H9 (cell line): ENCODE measurements at regions not wholly inside any gene's neighbourhood (a gene's known extent, or its start where the extent isn't known, plus 50 kb on each side); places are given as distances from the start of the nearest gene placed in this dataset.

ENCODE experiments used
- DNase-seq: peaks from one replicate; pipeline ENCODE4 v3.0.0-alpha.2; 2017
- H2AFZ ChIP-seq: one replicate; pipeline ENCODE4 v1.6.1; 2013; ENCODE audit warnings: mild to moderate bottlenecking, low read length, control low read depth, moderate library complexity
- H2AK5ac ChIP-seq: 2 replicates; pipeline ENCODE4 v1.6.1; 2013; ENCODE audit warnings: low read length, control low read depth, mixed read lengths; ENCODE audit not compliant: insufficient read length
- H2BK120ac ChIP-seq: one replicate; pipeline ENCODE4 v1.6.1; 2013; ENCODE audit warnings: low read depth, mild to moderate bottlenecking, low read length, control low read depth, inconsistent platforms; ENCODE audit not compliant: poor library complexity, severe bottlenecking
- H2BK12ac ChIP-seq: 2 replicates; pipeline ENCODE4 v1.6.1; 2013; ENCODE audit warnings: low read length, control low read depth, mixed read lengths, low read depth; ENCODE audit not compliant: insufficient read length
- H2BK15ac ChIP-seq: 2 replicates; pipeline ENCODE4 v1.6.1; 2013; ENCODE audit warnings: low read depth, low read length, control low read depth
- H2BK20ac ChIP-seq: one replicate; pipeline ENCODE4 v1.6.1; 2013; ENCODE audit warnings: low read depth, mild to moderate bottlenecking, low read length, control low read depth, inconsistent platforms; ENCODE audit not compliant: poor library complexity, severe bottlenecking
- H2BK5ac ChIP-seq: 2 replicates; pipeline ENCODE4 v1.6.1; 2013; ENCODE audit warnings: low read length, control low read depth, mixed read lengths; ENCODE audit not compliant: insufficient read length
- H3K14ac ChIP-seq: 2 replicates; pipeline ENCODE4 v1.6.1; 2013; ENCODE audit warnings: low read length, control low read depth; ENCODE audit not compliant: insufficient read depth
- H3K18ac ChIP-seq: 2 replicates; pipeline ENCODE4 v1.6.1; 2013; ENCODE audit warnings: low read depth, mild to moderate bottlenecking, mixed read lengths, low read length, control low read depth; ENCODE audit not compliant: insufficient read length
- H3K23ac ChIP-seq: 2 replicates; pipeline ENCODE4 v1.6.1; 2013; ENCODE audit warnings: low read length, control low read depth, mixed read lengths, low read depth; ENCODE audit not compliant: insufficient read length
- H3K23me2 ChIP-seq: 2 replicates; pipeline ENCODE4 v1.6.1; 2013; ENCODE audit warnings: low read depth, mild to moderate bottlenecking, mixed read lengths, low read length, control low read depth; ENCODE audit not compliant: insufficient read length, poor library complexity, severe bottlenecking
- H3K27ac ChIP-seq: 2 replicates; pipeline ENCODE4 v1.5.1; 2013; ENCODE audit warnings: low read length, control low read depth, mixed read lengths, low read depth; ENCODE audit not compliant: insufficient read length
- H3K27me3 ChIP-seq: 2 replicates; pipeline ENCODE4 v1.6.1; 2013; ENCODE audit warnings: low read length, control low read depth, inconsistent platforms; ENCODE audit not compliant: insufficient read depth
- H3K4ac ChIP-seq: 2 replicates; pipeline ENCODE4 v1.6.1; 2013; ENCODE audit warnings: low read depth, mild to moderate bottlenecking, control low read depth, inconsistent platforms, low read length, moderate library complexity
- H3K4me1 ChIP-seq: 2 replicates; pipeline ENCODE4 v1.6.1; 2013; ENCODE audit warnings: low read length, control low read depth, inconsistent platforms; ENCODE audit not compliant: insufficient read depth
- H3K4me2 ChIP-seq: 2 replicates; pipeline ENCODE4 v1.6.1; 2013; ENCODE audit warnings: low read length, control low read depth, mixed read lengths; ENCODE audit not compliant: insufficient read length, insufficient read depth
- H3K56ac ChIP-seq: 2 replicates; pipeline ENCODE4 v1.6.1; 2013; ENCODE audit warnings: low read depth, mild to moderate bottlenecking, mixed read lengths, low read length, control low read depth; ENCODE audit not compliant: insufficient read length
- H3K79me1 ChIP-seq: 2 replicates; pipeline ENCODE4 v1.6.1; 2013; ENCODE audit warnings: low read depth, mild to moderate bottlenecking, moderate library complexity, low read length, control low read depth, inconsistent platforms; ENCODE audit not compliant: insufficient read depth, poor library complexity, severe bottlenecking
- H3K79me2 ChIP-seq: 2 replicates; pipeline ENCODE4 v1.6.1; 2013; ENCODE audit warnings: low read length, control low read depth, inconsistent platforms; ENCODE audit not compliant: insufficient read depth
- H3K9ac ChIP-seq: 2 replicates; pipeline ENCODE4 v1.6.1; 2013; ENCODE audit warnings: low read length, control low read depth, mixed read lengths; ENCODE audit not compliant: insufficient read length; ENCODE audit errors: extremely low read depth
- H3K9me3 ChIP-seq: one replicate; pipeline ENCODE4 v1.6.1; 2013; ENCODE audit warnings: low read depth, low read length, inconsistent platforms; ENCODE audit not compliant: control insufficient read depth
- H3T11ph ChIP-seq: one replicate; pipeline ENCODE4 v1.6.1; 2013; ENCODE audit warnings: mild to moderate bottlenecking, low read length, control low read depth, inconsistent platforms
- H4K20me1 ChIP-seq: one replicate; pipeline ENCODE4 v1.6.1; 2013; ENCODE audit not compliant: control insufficient read depth, insufficient read length, insufficient read depth
- H4K5ac ChIP-seq: 2 replicates; pipeline ENCODE4 v1.6.1; 2013; ENCODE audit warnings: low read depth, mild to moderate bottlenecking, mixed read lengths, low read length, control low read depth; ENCODE audit not compliant: insufficient read length
- H4K8ac ChIP-seq: replicated peaks from 2 replicates; pipeline ENCODE4 v1.6.1; 2013; ENCODE audit warnings: low read length, control low read depth, mixed read lengths, low read depth; ENCODE audit not compliant: insufficient read length
- H4K91ac ChIP-seq: 2 replicates; pipeline ENCODE4 v1.6.1; 2013; ENCODE audit warnings: low read depth, mild to moderate bottlenecking, moderate library complexity, mixed read lengths, low read length, control low read depth; ENCODE audit not compliant: insufficient read length
- H3K27ac Mint-ChIP-seq, 3 experiments: 2 replicates in 2 of 3; 3 replicates in 1 of 3; pipeline ENCODE4 v1.8.0; 2020 to 2021; ENCODE audit warnings: mixed read lengths in 3 of 3, mild to moderate bottlenecking in 1 of 3, moderate library complexity in 1 of 3
- H3K27me3 Mint-ChIP-seq: 2 replicates; pipeline ENCODE4 v1.8.0; 2021; ENCODE audit warnings: low read depth, mild to moderate bottlenecking, moderate library complexity, mixed read lengths
- H3K36me3 Mint-ChIP-seq, 3 experiments: 2 replicates in 2 of 3; 3 replicates in 1 of 3; pipeline ENCODE4 v1.8.0; 2020 to 2021; ENCODE audit warnings: low read depth in 3 of 3, mixed read lengths in 3 of 3; ENCODE audit not compliant: insufficient read depth in 1 of 3
- H3K4me1 Mint-ChIP-seq, 2 experiments: 2 replicates each; pipeline ENCODE4 v1.8.0; 2020; ENCODE audit warnings: mixed read lengths in 2 of 2
- H3K4me3 Mint-ChIP-seq, 2 experiments: 2 replicates in 1 of 2; 3 replicates in 1 of 2; pipeline ENCODE4 v1.8.0; 2020 to 2021; ENCODE audit warnings: mild to moderate bottlenecking in 2 of 2, mixed read lengths in 2 of 2, moderate library complexity in 1 of 2
- H3K9me3 Mint-ChIP-seq, 2 experiments: 2 replicates in 1 of 2; 3 replicates in 1 of 2; pipeline ENCODE4 v1.8.0; 2020; ENCODE audit warnings: mild to moderate bottlenecking in 2 of 2, mixed read lengths in 2 of 2, moderate library complexity in 1 of 2
- WGBS: extraction: QIAGEN DNeasy Blood & Tissue Kit; methylation state at CpG from one replicate; pipeline ENCODE4 v1.1.7; 2013; ENCODE audit warnings: missing lambda C conversion rate, low lambda C conversion rate, mixed read lengths; ENCODE audit not compliant: insufficient read length; ENCODE audit errors: extremely low coverage; 5-methylcytosine and 5-hydroxymethylcytosine counted together
- TF ChIP-seq, protein P1 (sequence below): fragments of 200-600 bp; sonication (generic); conservative IDR thresholded peaks from 3 replicates; pipeline ENCODE4 v1.8.0; 2021; ENCODE audit warnings: antibody characterized with exemption, mild to moderate bottlenecking

DNA sequence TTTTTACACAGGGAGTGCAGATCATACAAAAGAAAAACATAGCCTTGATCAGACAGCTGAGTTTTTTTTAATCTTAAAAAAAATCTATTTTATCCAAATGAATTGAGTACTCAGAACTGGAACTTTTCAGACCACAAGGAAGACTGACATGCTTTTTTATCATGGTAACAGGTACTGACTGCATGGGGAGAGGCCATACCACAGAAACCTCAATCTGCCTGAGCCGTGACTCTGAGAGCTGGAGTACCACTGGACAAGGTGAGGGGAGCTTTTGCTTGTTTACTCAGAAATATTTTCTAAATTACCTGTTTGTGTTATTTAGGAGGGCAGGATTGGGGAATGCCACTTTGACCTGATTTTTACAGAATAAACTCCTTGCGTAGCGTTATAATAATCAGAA is 143.9 kb downstream of the ALX1 start:
- no peak overlapping the region for H3K4ac ChIP-seq
- TF ChIP-seq, protein P1, sequence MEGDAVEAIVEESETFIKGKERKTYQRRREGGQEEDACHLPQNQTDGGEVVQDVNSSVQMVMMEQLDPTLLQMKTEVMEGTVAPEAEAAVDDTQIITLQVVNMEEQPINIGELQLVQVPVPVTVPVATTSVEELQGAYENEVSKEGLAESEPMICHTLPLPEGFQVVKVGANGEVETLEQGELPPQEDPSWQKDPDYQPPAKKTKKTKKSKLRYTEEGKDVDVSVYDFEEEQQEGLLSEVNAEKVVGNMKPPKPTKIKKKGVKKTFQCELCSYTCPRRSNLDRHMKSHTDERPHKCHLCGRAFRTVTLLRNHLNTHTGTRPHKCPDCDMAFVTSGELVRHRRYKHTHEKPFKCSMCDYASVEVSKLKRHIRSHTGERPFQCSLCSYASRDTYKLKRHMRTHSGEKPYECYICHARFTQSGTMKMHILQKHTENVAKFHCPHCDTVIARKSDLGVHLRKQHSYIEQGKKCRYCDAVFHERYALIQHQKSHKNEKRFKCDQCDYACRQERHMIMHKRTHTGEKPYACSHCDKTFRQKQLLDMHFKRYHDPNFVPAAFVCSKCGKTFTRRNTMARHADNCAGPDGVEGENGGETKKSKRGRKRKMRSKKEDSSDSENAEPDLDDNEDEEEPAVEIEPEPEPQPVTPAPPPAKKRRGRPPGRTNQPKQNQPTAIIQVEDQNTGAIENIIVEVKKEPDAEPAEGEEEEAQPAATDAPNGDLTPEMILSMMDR = no peak
- no peaks in the 10 kb centered on the region for H3K79me2 ChIP-seq
- no peak overlapping the region for H4K91ac ChIP-seq
- H3K23me2 ChIP-seq = no peaks in the 10 kb centered on the region
- H3K79me1 ChIP-seq = no peaks in the 10 kb centered on the region
- H2BK120ac ChIP-seq = no peak overlapping the region
- DNase-seq = no peak
- H2AK5ac ChIP-seq = no peak overlapping the region
- no peak overlapping the region for H4K8ac ChIP-seq
- H3K9me3 ChIP-seq = no peaks in the 10 kb centered on the region
- Mint-ChIP-seq H3K9me3 (no peaks in the 10 kb centered on the region; a peak in 1 of 5 replicates), H3K4me1 (no peaks in the 10 kb centered on the region), H3K4me3 (no peak overlapping the region), H3K27ac (peak overlapping the region in 1 of 3 experiments; percentile 65; a peak in 1 of 7 replicates), H3K36me3 (no peaks in the 10 kb centered on the region), H3K27me3 (no peaks in the 10 kb centered on the region)
- H4K5ac ChIP-seq = no peak overlapping the region
- H2BK20ac ChIP-seq = no peak overlapping the region
- no peaks in the 10 kb centered on the region for H4K20me1 ChIP-seq
- H3K9ac ChIP-seq = no peak overlapping the region
- no peak overlapping the region for H3K18ac ChIP-seq
- H3K27me3 ChIP-seq = no peaks in the 10 kb centered on the region
- H3K23ac ChIP-seq = no peak overlapping the region
- H3K56ac ChIP-seq = no peak overlapping the region
- H2BK12ac ChIP-seq = no peak overlapping the region
- no peak overlapping the region for H2BK15ac ChIP-seq
- no peak overlapping the region for H3K4me2 ChIP-seq
- no peak overlapping the region for H3T11ph ChIP-seq
- H3K27ac ChIP-seq = no peak overlapping the region
- H2AFZ ChIP-seq = no peak overlapping the region
- H3K14ac ChIP-seq = no peak overlapping the region
- no CpG with 5 or more reads among the region's 3 CpGs for WGBS
- H3K4me1 ChIP-seq = no peaks in the 10 kb centered on the region
- H2BK5ac ChIP-seq = no peak overlapping the region
